ENCODE measurements at regions not wholly inside any gene's neighbourhood (a gene's known extent, or its start where the extent isn't known, plus 50 kb on each side); places are given as distances from the start of the nearest gene placed in this dataset.

DNA sequence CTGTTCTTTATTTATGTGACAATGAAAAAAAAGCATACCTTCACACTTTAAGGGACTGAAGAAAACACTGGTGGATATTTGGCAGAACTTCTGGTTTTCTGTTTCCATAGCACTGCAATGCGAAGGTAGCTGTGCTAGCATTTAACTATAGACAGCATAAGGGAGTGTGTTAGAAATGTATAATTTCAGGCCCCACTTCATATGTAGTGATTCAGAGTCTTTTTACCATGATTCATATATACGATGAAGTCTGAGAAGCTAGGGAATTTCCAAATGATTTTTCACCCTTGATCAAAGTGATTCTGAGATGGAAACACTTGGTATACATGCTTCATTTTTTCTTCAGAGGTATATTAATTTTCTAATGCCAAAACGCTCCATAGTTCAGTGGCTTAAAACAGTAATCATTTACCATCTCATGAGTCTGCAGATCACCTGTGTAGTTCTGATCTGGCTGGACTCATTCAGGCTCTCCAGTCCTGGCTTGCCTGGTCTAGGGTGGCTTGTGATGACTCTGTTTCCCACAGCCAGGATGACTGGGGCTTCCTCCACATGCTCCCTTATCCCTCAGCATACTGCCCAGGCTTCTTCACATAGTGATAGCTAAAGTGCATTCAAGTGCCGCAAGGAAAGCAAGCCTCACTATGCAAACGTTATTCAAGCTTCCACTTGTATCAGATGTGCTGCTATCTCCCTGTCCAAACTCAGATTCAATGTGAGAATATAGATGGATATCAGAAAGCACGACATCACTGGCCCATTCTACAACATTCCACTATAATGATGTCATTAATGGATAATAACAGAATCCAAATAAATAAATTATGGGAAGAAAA, 790.1 kb downstream of the TECRL start:
- no peak for DNase-seq

GRCh38 chr4:63607169-63607872, 801.9 kb downstream of the TECRL start:
- no peak for DNase-seq

GRCh38 chr4:63589796-63590195, 819.5 kb downstream of the TECRL start:
- no peak for DNase-seq

- DNase-seq = no peak
Observed at GRCh38 chr4:63583561-63583960, 825.7 kb downstream of the TECRL start.

DNA sequence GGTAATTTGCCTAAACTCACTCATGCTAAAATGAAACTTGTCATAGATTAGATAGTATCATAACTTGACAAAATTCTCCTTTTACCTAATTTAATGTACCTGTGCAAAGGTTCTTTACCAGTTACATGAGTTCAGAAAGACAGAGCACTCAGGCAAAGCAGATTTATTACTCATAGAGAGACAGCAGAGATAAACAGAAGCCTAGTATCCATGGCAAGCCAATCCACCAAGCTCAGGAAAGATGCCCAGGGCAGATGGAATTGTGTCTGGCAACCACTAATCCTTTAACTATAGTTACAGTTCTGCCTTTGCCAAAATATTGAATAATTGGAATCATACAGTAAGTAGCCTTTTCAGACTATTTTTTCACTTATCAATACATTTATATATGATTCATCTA, 826.2 kb downstream of the TECRL start:
- DNase-seq = no peak

GRCh38 chr4:63580796-63581475, 828.3 kb downstream of the TECRL start:
- no peak for DNase-seq

DNA sequence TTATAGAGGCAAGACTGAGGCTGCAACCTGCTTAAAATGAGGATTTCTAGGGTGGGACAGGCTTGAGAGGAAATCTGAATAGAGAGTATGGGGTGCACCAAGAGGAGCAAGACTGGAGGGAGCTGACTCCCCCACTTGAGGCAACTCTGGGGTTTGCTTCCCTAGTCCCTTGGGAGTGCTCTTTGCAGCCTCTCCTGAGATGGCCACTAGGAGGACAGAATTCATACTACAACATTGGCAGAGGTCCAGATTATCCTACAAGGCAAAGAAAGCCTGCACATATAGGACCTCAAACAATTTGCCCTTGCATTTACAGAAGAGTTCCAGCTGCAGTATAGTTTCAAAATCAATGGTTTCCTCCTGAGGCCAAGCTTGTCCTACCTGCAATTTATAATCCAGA, 830.9 kb downstream of the TECRL start:
- DNase-seq = no peak

DNA sequence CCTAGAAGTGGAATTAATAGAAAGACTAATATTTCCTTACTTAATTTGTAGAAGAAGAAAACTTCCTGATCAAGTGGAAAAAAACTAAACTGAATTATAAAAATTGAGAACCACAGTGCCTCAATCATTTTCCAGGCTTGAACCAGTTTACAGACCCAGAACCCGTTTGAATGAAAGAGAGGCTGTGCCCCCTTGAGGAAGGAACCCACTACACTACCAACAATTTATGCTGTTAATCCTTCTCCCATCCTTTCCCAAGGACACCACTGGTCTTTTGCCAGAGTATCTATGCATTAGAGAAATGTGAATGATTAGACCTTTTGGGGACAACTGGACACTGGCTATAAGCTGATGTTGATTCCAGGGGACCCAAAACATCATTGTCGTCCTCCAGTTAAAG, 842.6 kb downstream of the TECRL start:
- no peak for DNase-seq

DNA sequence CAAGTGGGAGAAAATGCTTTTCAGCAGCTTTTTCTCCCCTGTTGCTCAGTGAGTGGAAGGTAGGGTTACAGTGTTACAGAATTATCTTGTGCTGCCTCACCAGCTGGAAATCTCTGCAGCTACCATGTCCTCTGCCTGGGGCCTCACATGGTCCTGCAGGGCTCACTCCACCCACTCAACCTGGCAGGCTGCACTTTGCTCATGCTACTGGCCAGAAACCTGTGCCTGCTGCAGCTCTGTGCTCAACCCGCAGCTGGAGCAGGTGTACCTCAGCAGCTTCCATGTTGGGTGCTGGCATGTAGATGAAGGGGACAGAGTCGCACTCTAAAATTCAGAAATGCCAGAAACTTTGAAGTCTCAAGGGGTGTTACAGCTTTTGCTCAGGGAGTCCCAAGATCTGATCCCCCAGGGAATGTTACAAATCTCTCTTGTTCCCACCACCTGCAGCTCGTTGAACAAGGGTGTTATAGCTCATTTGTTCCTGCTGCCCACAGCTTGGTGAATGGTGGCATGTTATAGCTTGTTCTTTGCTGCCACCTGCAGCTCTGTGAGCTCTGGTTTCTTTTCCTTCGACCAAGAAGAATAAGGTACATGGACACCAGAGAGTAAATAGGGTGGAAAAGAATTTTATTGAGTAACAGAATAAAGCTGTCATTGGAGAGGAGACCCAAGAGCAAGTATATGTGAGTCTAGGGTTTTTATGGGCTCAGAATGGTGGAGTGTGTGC, 845.8 kb downstream of the TECRL start:
- DNase-seq = no peak

- no peak for DNase-seq
Observed at GRCh38 chr4:63558709-63559108, 850.5 kb downstream of the TECRL start.

GRCh38 chr4:63556332-63556731, 852.9 kb downstream of the TECRL start:
- no peak for DNase-seq

DNA sequence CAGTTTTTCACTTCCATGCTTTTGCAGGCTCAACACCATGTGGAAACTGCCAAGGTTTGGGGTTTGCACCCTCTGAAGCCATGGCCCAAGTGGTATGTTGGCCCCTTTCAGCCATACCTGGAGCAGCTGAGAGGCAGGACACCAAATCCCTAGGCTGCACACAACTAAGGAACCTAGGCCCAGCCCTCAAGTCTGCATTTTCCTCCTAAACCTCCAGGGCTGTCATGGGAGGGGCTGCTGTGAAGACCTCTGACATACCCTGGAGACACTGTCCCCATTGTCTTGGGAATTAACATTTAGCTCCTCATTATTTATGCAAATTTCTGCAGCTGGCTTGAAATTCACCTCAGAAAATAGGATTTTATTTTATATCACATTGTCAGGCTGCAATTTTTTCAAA, 856.1 kb downstream of the TECRL start:
- no peak for DNase-seq

- DNase-seq = no peak
Observed at GRCh38 chr4:63541828-63542227, 867.4 kb downstream of the TECRL start.

GRCh38 chr4:63529581-63530337, 879.5 kb downstream of the TECRL start:
- no peak for DNase-seq

DNA sequence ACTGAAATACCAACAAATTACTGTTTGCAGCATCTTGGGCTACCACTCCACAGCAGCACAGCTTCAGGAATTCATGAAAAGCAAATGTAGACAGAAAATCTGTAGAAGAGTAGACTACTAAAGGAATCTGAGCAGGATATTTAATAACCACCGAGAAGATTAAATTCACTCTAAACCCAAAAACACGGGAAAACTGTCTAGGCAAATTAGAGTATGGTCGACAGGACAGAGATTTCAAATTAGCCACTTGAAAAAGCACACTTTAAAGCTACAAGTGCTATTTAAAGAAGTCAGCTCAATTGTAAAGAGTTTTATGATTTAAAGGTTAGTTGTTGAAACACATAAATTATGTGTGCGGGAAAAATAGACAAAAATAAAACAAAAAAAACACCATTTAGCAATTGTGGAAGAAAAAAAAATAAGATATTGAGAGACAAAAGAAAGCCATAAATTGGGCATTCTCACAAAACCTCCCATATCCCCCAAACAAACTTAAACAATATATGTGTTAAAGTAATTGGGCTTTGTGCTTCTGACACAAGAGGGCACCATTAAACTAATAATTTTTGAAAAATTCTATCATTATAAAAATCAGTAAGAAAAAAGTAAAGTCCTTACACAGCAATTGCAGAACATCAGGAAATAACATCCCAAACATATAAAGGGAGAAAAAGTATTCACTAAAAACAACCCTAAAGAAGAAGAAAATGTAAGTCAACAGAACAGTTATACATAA, 880.8 kb downstream of the TECRL start:
- no peak for DNase-seq

DNA sequence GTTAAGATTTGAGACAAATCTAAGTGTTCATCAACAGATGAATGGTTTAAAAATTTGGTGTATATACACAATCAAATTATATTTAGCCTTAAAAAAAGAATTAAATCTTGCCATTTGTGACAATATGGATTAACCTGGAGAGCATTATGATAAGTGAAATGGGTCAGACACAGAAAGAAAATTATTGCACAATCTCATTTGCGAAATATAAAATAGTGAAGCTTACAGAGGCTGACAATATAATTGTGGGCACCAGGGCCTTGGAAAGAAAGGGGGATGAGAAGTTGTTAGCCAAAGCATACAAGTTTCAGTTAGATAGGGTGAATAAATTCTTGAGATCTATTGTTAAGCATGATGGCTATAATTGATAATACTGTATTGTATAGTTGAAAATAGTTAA, 883.0 kb downstream of the TECRL start:
- no peak for DNase-seq

DNA sequence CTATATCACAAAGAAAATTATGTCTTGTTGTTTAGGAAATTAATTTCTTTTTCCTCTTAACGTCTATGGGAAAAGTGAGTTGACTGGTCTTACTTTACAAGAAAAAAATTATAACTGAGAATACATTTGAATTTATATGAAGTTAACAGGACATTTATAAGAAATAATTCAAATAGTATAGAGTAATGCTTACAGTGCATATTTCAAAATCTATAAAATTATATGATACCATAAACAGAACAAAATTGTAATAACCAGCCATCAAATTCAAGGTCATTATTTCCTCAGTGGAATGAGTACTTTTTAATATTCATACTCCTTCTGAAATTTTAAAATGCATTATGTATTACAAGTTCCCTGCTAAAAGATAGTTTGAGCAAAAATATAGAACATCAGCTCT, 884.5 kb downstream of the TECRL start:
- DNase-seq = no peak

GRCh38 chr4:63505714-63506460, 903.4 kb downstream of the TECRL start:
- no peak for DNase-seq

DNA sequence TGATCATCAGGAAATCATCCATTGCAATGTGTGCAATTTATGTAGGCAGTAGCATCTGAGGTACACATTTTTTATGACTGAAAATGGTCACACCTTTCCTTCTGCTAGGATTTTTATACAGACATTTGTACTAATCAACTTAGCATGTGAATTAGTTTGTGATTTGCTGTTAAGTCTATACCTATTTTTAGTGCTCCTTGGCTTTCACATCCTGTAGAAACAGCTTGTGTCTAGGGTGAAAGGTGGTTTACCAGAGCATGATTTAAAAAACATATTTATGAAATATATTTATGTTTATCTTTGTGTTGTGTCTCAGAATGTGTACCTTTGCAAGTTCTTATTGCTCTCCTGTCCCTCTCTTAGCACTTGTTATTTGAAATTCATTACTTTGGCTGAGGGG, 916.0 kb downstream of the TECRL start:
- DNase-seq = no peak

DNA sequence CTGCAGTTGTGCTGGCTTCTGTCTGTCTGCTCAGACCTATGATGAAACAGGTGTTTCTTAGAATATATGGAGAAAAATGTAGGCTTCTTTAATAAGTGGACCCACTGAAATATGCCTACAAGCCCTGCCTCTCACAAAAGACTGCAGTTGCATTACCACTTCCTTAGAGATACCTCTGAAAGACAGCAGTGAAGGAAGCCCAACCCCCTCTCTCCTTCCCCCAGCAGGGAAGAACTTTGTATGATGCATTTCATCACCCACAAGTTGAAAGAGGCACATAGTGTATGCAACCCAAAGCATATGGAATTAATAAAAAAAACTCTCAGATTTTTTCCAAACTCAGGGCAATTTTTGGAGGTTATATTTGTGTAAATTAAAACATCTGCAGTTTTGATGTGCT, 916.7 kb downstream of the TECRL start:
- no peak for DNase-seq

GRCh38 chr4:63464393-63464792, 944.9 kb downstream of the TECRL start:
- no peak for DNase-seq

Measured in NCI-H1436 (cell line).